Liver (tissue), 8 donors: ENCODE measurements at regions not wholly inside any gene's neighbourhood (a gene's known extent, or its start where the extent isn't known, plus 50 kb on each side); places are given as distances from the start of the nearest gene placed in this dataset.
A peak's percentile ranks its signal among the peaks of the same experiment; 100 is the strongest.

Experiments
- DNase-seq: peaks from one replicate; pipeline ENCODE4 v3.0.0-alpha.2; 2017; ENCODE audit warnings: low spot score
- H3K27ac ChIP-seq, 2 donors: one replicate each; pipeline ENCODE4 v1.7.0; 2013; ENCODE audit warnings: inconsistent platforms in 2 of 2, low read length in 2 of 2, control low read depth in 1 of 2, low read depth in 1 of 2, mild to moderate bottlenecking in 1 of 2
- H3K27me3 ChIP-seq, 4 donors: one replicate each; pipeline versions ENCODE4 v1.6.1 to v1.7.0; 2013; ENCODE audit warnings: low read length in 3 of 4, inconsistent platforms in 1 of 4, mild to moderate bottlenecking in 1 of 4, moderate library complexity in 1 of 4; ENCODE audit not compliant: control insufficient read depth in 4 of 4, insufficient read depth in 4 of 4
- H3K36me3 ChIP-seq, 4 donors: one replicate each; pipeline versions ENCODE4 v1.6.1 to v1.7.0; 2013; ENCODE audit warnings: low read length in 3 of 4, mild to moderate bottlenecking in 3 of 4, low read depth in 1 of 4, moderate library complexity in 1 of 4; ENCODE audit not compliant: control insufficient read depth in 4 of 4, insufficient read depth in 3 of 4
- H3K4me1 ChIP-seq, 4 donors: one replicate each; pipeline versions ENCODE4 v1.6.1 to v1.7.0; 2013; ENCODE audit warnings: low read length in 3 of 4, mild to moderate bottlenecking in 3 of 4, moderate library complexity in 1 of 4; ENCODE audit not compliant: control insufficient read depth in 4 of 4, insufficient read depth in 4 of 4
- H3K4me3 ChIP-seq, 3 donors: one replicate each; pipeline versions ENCODE4 v1.6.1 to v1.7.0; 2013; ENCODE audit warnings: low read length in 3 of 3, control low read depth in 1 of 3, low read depth in 1 of 3, mild to moderate bottlenecking in 1 of 3
- H3K9ac ChIP-seq, 2 donors: one replicate each; pipeline ENCODE4 v1.7.0; 2013; ENCODE audit warnings: low read length in 2 of 2, mild to moderate bottlenecking in 2 of 2, moderate library complexity in 2 of 2, control low read depth in 1 of 2, low read depth in 1 of 2
- H3K9me3 ChIP-seq, 4 donors: one replicate each; pipeline versions ENCODE4 v1.6.1 to v1.7.0; 2013; ENCODE audit warnings: low read length in 3 of 4; ENCODE audit not compliant: control insufficient read depth in 4 of 4
- EGR1 ChIP-seq, 2 donors: IDR thresholded peaks; 2 replicates each; pipeline ENCODE4 v1.6.1; 2016 to 2018; ENCODE audit warnings: antibody characterized with exemption in 2 of 2, low read depth in 2 of 2
- FOXA1 ChIP-seq: IDR thresholded peaks from 2 replicates; pipeline ENCODE4 v1.6.1; 2016; ENCODE audit warnings: antibody characterized with exemption
- FOXA2 ChIP-seq: IDR thresholded peaks from 2 replicates; pipeline ENCODE4 v1.6.1; 2016; ENCODE audit warnings: antibody characterized with exemption
- GABPA ChIP-seq, 2 donors: IDR thresholded peaks in 1 of 2; conservative IDR thresholded peaks in 1 of 2; 2 replicates each; pipeline ENCODE4 v1.6.1; 2016; ENCODE audit warnings: antibody characterized with exemption in 2 of 2, mild to moderate bottlenecking in 1 of 2, moderate library complexity in 1 of 2
- HNF4A ChIP-seq, 2 donors: conservative IDR thresholded peaks; 2 replicates each; pipeline ENCODE4 v1.6.1; 2016; ENCODE audit warnings: antibody characterized with exemption in 2 of 2, mild to moderate bottlenecking in 2 of 2
- HNF4G ChIP-seq: IDR thresholded peaks from 2 replicates; pipeline ENCODE4 v1.6.1; 2016; ENCODE audit warnings: antibody characterized with exemption
- JUND ChIP-seq, 2 donors: IDR thresholded peaks; 2 replicates each; pipeline ENCODE4 v1.6.1; 2016; ENCODE audit warnings: antibody characterized with exemption in 2 of 2
- NR2F2 ChIP-seq: IDR thresholded peaks from 2 replicates; pipeline ENCODE4 v1.6.1; 2016; ENCODE audit warnings: antibody characterized with exemption
- REST ChIP-seq: IDR thresholded peaks from 2 replicates; pipeline ENCODE4 v1.6.1; 2016; ENCODE audit warnings: antibody characterized with exemption, mild to moderate bottlenecking
- SP1 ChIP-seq: IDR thresholded peaks from 2 replicates; pipeline ENCODE4 v1.6.1; 2018; ENCODE audit warnings: antibody characterized with exemption, mild to moderate bottlenecking
- TAF1 ChIP-seq: conservative IDR thresholded peaks from 2 replicates; pipeline ENCODE4 v1.6.1; 2016; ENCODE audit warnings: antibody characterized with exemption, mild to moderate bottlenecking
- YY1 ChIP-seq: IDR thresholded peaks from 2 replicates; pipeline ENCODE4 v1.6.1; 2016; ENCODE audit warnings: antibody characterized with exemption, mild to moderate bottlenecking
- ZBTB33 ChIP-seq: IDR thresholded peaks from 2 replicates; pipeline ENCODE4 v1.6.1; 2016; ENCODE audit warnings: antibody characterized with exemption
- WGBS: extraction: QIAGEN DNeasy Blood & Tissue Kit; methylation state at CpG from one replicate; pipeline ENCODE4 v1.1.7; 2013; 5-methylcytosine and 5-hydroxymethylcytosine counted together
- TF ChIP-seq, protein P1 (sequence below): IDR thresholded peaks from 2 replicates; pipeline ENCODE4 v1.6.1; 2016; ENCODE audit warnings: antibody characterized with exemption
- TF ChIP-seq, protein P2 (sequence below): IDR thresholded peaks from 2 replicates; pipeline ENCODE4 v1.6.1; 2016; ENCODE audit warnings: antibody characterized with exemption
- TF ChIP-seq, protein P3 (sequence below): fragments of 150-350 bp; IDR thresholded peaks from 2 replicates; pipeline ENCODE4 v1.5.1; 2017; ENCODE audit warnings: improper control_type of control experiment, low read depth, low read length; ENCODE audit not compliant: missing input control
- donor health status: healthy.
- donor health status: healthy.
- donor health status: healthy.
- donor health status: healthy.
- donor health status: healthy.

DNA sequence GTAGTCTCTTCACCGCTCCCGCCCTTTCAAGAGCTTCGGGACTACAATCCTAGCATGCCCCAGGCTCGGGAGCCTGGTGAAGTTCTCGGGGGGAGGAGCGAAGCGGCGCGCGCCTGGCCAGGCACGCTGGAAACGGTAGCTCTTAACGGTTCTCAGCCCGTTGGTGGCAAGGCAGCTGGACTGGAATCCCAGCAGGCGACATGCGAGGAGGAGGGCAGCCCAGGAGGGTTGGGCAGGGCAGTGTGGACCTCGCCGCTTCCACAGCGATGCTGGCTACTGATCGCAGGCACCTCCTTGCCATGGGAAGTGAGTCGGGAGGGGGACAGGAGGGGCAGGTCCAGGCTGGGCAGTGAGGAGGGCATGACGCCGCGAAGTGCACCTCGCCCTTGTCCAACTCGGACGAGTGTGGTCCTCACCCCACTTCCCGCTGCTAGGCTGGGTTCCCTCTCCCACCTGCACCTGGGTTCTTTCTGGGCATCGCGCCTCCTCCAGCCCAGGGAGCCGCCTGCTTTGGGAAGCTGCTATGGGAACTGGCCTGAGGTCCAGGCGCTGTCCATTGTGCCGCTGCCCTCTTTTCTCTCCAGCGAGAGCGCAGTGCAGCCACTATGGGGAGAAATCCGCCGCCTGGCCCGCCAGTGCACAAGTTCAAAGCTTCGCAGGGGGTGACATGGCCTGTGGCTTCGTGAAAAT lies 367.8 kb upstream of the NUPR2 start (continued):
- no peak for TF ChIP-seq ZBTB33
- no peak for TF ChIP-seq SP1
- no peak for TF ChIP-seq FOXA1

DNA sequence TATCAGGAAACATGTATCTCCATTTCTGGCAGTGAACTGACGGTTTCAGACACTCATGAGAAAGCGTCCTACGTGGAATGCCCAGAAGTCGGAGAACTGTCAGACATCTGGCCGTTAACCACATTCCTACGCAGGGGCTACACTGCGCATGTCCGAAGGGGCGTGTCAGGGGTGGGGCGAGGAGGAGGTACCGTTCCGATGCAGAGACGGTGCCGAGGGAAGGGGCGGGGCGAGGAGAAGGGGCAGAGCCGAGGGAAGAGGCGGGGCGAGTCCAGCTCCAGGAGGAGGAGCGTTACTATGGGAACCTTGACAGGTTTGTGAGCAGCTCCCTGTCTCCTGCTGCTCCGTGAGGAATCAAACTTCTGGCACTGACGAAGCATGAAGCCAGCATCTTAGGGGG lies 366.9 kb upstream of the NUPR2 start:
- no peak for TF ChIP-seq FOXA1
- no peak for TF ChIP-seq HNF4A (conservative IDR thresholded peaks at IDR 0.05)
- TF ChIP-seq, protein P1, sequence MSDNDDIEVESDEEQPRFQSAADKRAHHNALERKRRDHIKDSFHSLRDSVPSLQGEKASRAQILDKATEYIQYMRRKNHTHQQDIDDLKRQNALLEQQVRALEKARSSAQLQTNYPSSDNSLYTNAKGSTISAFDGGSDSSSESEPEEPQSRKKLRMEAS = no peak
- TF ChIP-seq NR2F2 = no peak
- TF ChIP-seq FOXA2 = no peak
- TF ChIP-seq JUND (IDR thresholded peaks at IDR 0.05) = no peak
- TF ChIP-seq HNF4G = no peak
- no peak for TF ChIP-seq TAF1
- TF ChIP-seq YY1 = no peak
- no peak for TF ChIP-seq GABPA (IDR thresholded peaks at IDR 0.05 in 1 of 2, conservative IDR thresholded peaks at IDR 0.05 in 1 of 2)
- TF ChIP-seq, protein P2, sequence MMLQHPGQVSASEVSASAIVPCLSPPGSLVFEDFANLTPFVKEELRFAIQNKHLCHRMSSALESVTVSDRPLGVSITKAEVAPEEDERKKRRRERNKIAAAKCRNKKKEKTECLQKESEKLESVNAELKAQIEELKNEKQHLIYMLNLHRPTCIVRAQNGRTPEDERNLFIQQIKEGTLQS = no peak
- TF ChIP-seq EGR1 (IDR thresholded peaks at IDR 0.05; ENCODE audit: low read depth in 2 of 2) = no peak
- no peak for TF ChIP-seq SP1
- no peak for TF ChIP-seq REST
- TF ChIP-seq, protein P3, sequence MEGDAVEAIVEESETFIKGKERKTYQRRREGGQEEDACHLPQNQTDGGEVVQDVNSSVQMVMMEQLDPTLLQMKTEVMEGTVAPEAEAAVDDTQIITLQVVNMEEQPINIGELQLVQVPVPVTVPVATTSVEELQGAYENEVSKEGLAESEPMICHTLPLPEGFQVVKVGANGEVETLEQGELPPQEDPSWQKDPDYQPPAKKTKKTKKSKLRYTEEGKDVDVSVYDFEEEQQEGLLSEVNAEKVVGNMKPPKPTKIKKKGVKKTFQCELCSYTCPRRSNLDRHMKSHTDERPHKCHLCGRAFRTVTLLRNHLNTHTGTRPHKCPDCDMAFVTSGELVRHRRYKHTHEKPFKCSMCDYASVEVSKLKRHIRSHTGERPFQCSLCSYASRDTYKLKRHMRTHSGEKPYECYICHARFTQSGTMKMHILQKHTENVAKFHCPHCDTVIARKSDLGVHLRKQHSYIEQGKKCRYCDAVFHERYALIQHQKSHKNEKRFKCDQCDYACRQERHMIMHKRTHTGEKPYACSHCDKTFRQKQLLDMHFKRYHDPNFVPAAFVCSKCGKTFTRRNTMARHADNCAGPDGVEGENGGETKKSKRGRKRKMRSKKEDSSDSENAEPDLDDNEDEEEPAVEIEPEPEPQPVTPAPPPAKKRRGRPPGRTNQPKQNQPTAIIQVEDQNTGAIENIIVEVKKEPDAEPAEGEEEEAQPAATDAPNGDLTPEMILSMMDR = no peak
- DNase-seq = no peak
- Histone ChIP-seq H3K4me1 (no peaks in the 10 kb centered on the region), H3K4me3 (peak overlapping the region in 1 of 3 donors; percentile 36), H3K27me3 (peaks cover 0 to 2% (median 0%) of the 10 kb centered on the region in 4 donors), H3K9ac (no peak overlapping the region), H3K9me3 (peaks cover 23 to 63% (median 46%) of the 10 kb centered on the region in 4 donors), H3K36me3 (no peaks in the 10 kb centered on the region), H3K27ac (no peak overlapping the region)
- WGBS = 50% methylated on average over 22 of the region's 22 CpGs
